ENCODE measurements at regions not wholly inside any gene's neighbourhood (a gene's known extent, or its start where the extent isn't known, plus 50 kb on each side); places are given as distances from the start of the nearest gene placed in this dataset.
A peak's percentile ranks its signal among the peaks of the same experiment; 100 is the strongest.
"Not testable (repeated sequence)": the region's sequence is repeated elsewhere in the genome, so short reads cannot be mapped to it uniquely, and the experiment has no call there.

GRCh38 chr5:97937846-97938245, 754.8 kb upstream of the RIOK2 start:
- no peak for DNase-seq (ENCODE audit: low spot score)

GRCh38 chr5:97943036-97943435, 760.0 kb upstream of the RIOK2 start:
- no peak for DNase-seq (ENCODE audit: low spot score)

- no peak for DNase-seq (ENCODE audit: low spot score)
Measured at GRCh38 chr5:97951139-97951538, 768.1 kb upstream of the RIOK2 start.

- DNase-seq (ENCODE audit: low spot score) = no peak
Measured at GRCh38 chr5:97955450-97955849, 772.4 kb upstream of the RIOK2 start.

GRCh38 chr5:97967292-97967691, 784.2 kb upstream of the RIOK2 start:
- no peak for DNase-seq (ENCODE audit: low spot score)

GRCh38 chr5:97968346-97968745, 785.3 kb upstream of the RIOK2 start:
- no peak for DNase-seq (ENCODE audit: low spot score)

GRCh38 chr5:97979740-97980139, 793.7 kb upstream of the RGMB start:
- no peak for DNase-seq (ENCODE audit: low spot score)

GRCh38 chr5:97980291-97980690, 793.2 kb upstream of the RGMB start:
- DNase-seq (ENCODE audit: low spot score) = no peak

GRCh38 chr5:97986069-97986468, 787.4 kb upstream of the RGMB start:
- DNase-seq (ENCODE audit: low spot score) = peak; percentile 39

GRCh38 chr5:97991236-97991635, 782.2 kb upstream of the RGMB start:
- no peak for DNase-seq (ENCODE audit: low spot score)

GRCh38 chr5:97998941-97999340, 774.5 kb upstream of the RGMB start:
- no peak for DNase-seq (ENCODE audit: low spot score)

- no peak for DNase-seq (ENCODE audit: low spot score)
Measured at GRCh38 chr5:98004463-98004862, 769.0 kb upstream of the RGMB start.

GRCh38 chr5:98016771-98017170, 756.7 kb upstream of the RGMB start:
- no peak for DNase-seq (ENCODE audit: low spot score)

- DNase-seq (ENCODE audit: low spot score) = not testable (repeated sequence)
Measured at GRCh38 chr5:98030273-98030672, 743.2 kb upstream of the RGMB start.

- not testable (repeated sequence) for DNase-seq (ENCODE audit: low spot score)
Measured at GRCh38 chr5:98031036-98031435, 742.4 kb upstream of the RGMB start.

GRCh38 chr5:98031496-98031895, 742.0 kb upstream of the RGMB start:
- no peak for DNase-seq (ENCODE audit: low spot score)

- no peak for DNase-seq (ENCODE audit: low spot score)
Measured at GRCh38 chr5:98031926-98032325, 741.5 kb upstream of the RGMB start.

- DNase-seq (ENCODE audit: low spot score) = no peak
Measured at GRCh38 chr5:98041661-98042060, 731.8 kb upstream of the RGMB start.

- DNase-seq (ENCODE audit: low spot score) = no peak
Measured at GRCh38 chr5:98042521-98042920, 730.9 kb upstream of the RGMB start.

GRCh38 chr5:98042961-98043360, 730.5 kb upstream of the RGMB start:
- no peak for DNase-seq (ENCODE audit: low spot score)

- DNase-seq (ENCODE audit: low spot score) = peak; percentile 2
Measured at GRCh38 chr5:98050583-98050982, 722.9 kb upstream of the RGMB start.

- no peak for DNase-seq (ENCODE audit: low spot score)
Measured at GRCh38 chr5:98053170-98053569, 720.3 kb upstream of the RGMB start.

GRCh38 chr5:98060148-98060547, 713.3 kb upstream of the RGMB start:
- DNase-seq (ENCODE audit: low spot score) = no peak

- DNase-seq (ENCODE audit: low spot score) = no peak
Measured at GRCh38 chr5:98064118-98064685, 709.3 kb upstream of the RGMB start.
